BE2C (cell line): ENCODE measurements at regions not wholly inside any gene's neighbourhood (a gene's known extent, or its start where the extent isn't known, plus 50 kb on each side); places are given as distances from the start of the nearest gene placed in this dataset.

Experiments used
- DNase-seq: peaks from one replicate; pipeline ENCODE4 v3.0.0-alpha.2; 2020
- H3K27me3 ChIP-seq: fragments of 250-450 bp; sonication (Bioruptor Pico); 2 replicates; pipeline ENCODE4 v1.5.1; 2020; ENCODE audit warnings: mild to moderate bottlenecking
- H3K36me3 ChIP-seq: fragments of 250-450 bp; sonication (Bioruptor Pico); 2 replicates; pipeline ENCODE4 v1.5.1; 2020; ENCODE audit warnings: mild to moderate bottlenecking
- H3K4me1 ChIP-seq: fragments of 250-450 bp; sonication (Bioruptor Pico); 2 replicates; pipeline ENCODE4 v1.5.1; 2020
- H3K4me3 ChIP-seq: 2 replicates; pipeline ENCODE4 v1.5.1; 2011; ENCODE audit warnings: low read depth, low read length
- H3K9me3 ChIP-seq: fragments of 250-450 bp; sonication (Bioruptor Pico); 2 replicates; pipeline ENCODE4 v1.5.1; 2020
- CTCF ChIP-seq: IDR thresholded peaks from 2 replicates; pipeline ENCODE4 v1.5.1; 2012; ENCODE audit warnings: mild to moderate bottlenecking, low read depth, low read length

- Histone ChIP-seq H3K36me3 (no peaks in the 10 kb centered on the region), H3K9me3 (no peaks in the 10 kb centered on the region), H3K27me3 (no peaks in the 10 kb centered on the region), H3K4me3 (no peak overlapping the region), H3K4me1 (no peaks in the 10 kb centered on the region)
- TF ChIP-seq CTCF, result no peak
- DNase-seq, result no peak
Observed at GRCh38 chr14:48788771-48789170, 797.4 kb downstream of the RPS29 start.

- Histone ChIP-seq H3K4me3 (no peak overlapping the region), H3K36me3 (no peaks in the 10 kb centered on the region), H3K9me3 (no peaks in the 10 kb centered on the region), H3K27me3 (no peaks in the 10 kb centered on the region), H3K4me1 (no peaks in the 10 kb centered on the region)
- no peak for DNase-seq
- TF ChIP-seq CTCF, result no peak
Observed at GRCh38 chr14:48786498-48786897, 799.7 kb downstream of the RPS29 start.

- Histone ChIP-seq H3K27me3 (no peaks in the 10 kb centered on the region), H3K4me3 (no peak overlapping the region), H3K36me3 (no peaks in the 10 kb centered on the region), H3K4me1 (no peaks in the 10 kb centered on the region), H3K9me3 (no peaks in the 10 kb centered on the region)
- no peak for TF ChIP-seq CTCF
- no peak for DNase-seq
Observed at GRCh38 chr14:48771717-48772116, 814.5 kb downstream of the RPS29 start.

GRCh38 chr14:48751293-48751692 lies 834.9 kb downstream of the RPS29 start:
- Histone ChIP-seq H3K9me3 (no peaks in the 10 kb centered on the region), H3K4me3 (no peak overlapping the region), H3K4me1 (no peaks in the 10 kb centered on the region), H3K36me3 (no peaks in the 10 kb centered on the region), H3K27me3 (no peaks in the 10 kb centered on the region)
- TF ChIP-seq CTCF, result no peak
- no peak for DNase-seq

GRCh38 chr14:48748151-48748675 lies 838.0 kb downstream of the RPS29 start:
- H3K4me1 ChIP-seq, result no peaks in the 10 kb centered on the region
- no peaks in the 10 kb centered on the region for H3K36me3 ChIP-seq
- H3K27me3 ChIP-seq, result no peaks in the 10 kb centered on the region
- no peak overlapping the region for H3K4me3 ChIP-seq
- TF ChIP-seq CTCF, result no peak
- H3K9me3 ChIP-seq, result no peaks in the 10 kb centered on the region
- DNase-seq, result no peak

GRCh38 chr14:48747561-48748089 lies 838.6 kb downstream of the RPS29 start:
- TF ChIP-seq CTCF, result no peak
- DNase-seq, result no peak
- H3K36me3 ChIP-seq, result no peaks in the 10 kb centered on the region
- H3K27me3 ChIP-seq, result no peaks in the 10 kb centered on the region
- no peaks in the 10 kb centered on the region for H3K4me1 ChIP-seq
- no peaks in the 10 kb centered on the region for H3K9me3 ChIP-seq
- no peak overlapping the region for H3K4me3 ChIP-seq
